Dendritic cell treated with granulocyte-macrophage colony-stimulating factor and Interleukin-4, amounts not matched to agents 40 ng/mL and 50 ng/mL, for 4 days (primary cell): ENCODE measurements at regions not wholly inside any gene's neighbourhood (a gene's known extent, or its start where the extent isn't known, plus 50 kb on each side); places are given as distances from the start of the nearest gene placed in this dataset.
"Not testable (repeated sequence)": the region's sequence is repeated elsewhere in the genome, so short reads cannot be mapped to it uniquely, and the experiment has no call there.

Experiments
- H3K27ac Mint-ChIP-seq: one replicate; pipeline ENCODE4 v1.8.0; 2022; ENCODE audit warnings: mild to moderate bottlenecking, mixed read lengths
- H3K27me3 Mint-ChIP-seq: one replicate; pipeline ENCODE4 v1.8.0; 2022; ENCODE audit warnings: mild to moderate bottlenecking, mixed read lengths
- H3K36me3 Mint-ChIP-seq: one replicate; pipeline ENCODE4 v1.8.0; 2022; ENCODE audit warnings: low read depth, mixed read lengths
- H3K4me1 Mint-ChIP-seq: one replicate; pipeline ENCODE4 v1.8.0; 2022; ENCODE audit warnings: low read depth, mixed read lengths
- H3K4me3 Mint-ChIP-seq: one replicate; pipeline ENCODE4 v1.8.0; 2022; ENCODE audit warnings: mild to moderate bottlenecking, moderate library complexity, mixed read lengths
- H3K9me3 Mint-ChIP-seq: one replicate; pipeline ENCODE4 v1.8.0; 2022; ENCODE audit warnings: mixed read lengths
- intact Hi-C: fragments of 100-400 bp; cut with micrococcal nuclease; formaldehyde crosslinking; loops from one replicate; pipeline ENCODE4 v1.15.0; 2022

DNA sequence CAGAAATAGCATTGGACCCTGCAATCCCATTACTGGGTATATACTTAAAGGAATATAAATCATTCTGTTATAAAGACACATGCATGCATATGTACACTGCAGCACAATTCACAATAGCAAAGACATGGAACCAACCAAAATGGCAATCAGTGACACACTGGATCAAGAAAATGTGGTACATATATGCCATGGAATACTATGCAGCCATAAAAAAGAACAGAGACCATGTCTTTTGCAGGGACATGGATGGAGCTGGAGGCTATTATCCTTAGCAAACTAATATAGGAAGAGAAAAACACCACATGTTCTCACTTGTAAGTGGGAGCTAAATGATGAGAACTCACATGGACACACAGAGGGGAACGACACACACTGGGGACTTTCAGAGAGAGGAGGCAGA lies 53.9 kb upstream of the GOLGA8A start:
- H3K9me3 Mint-ChIP-seq, intact Hi-C loops, H3K4me3 Mint-ChIP-seq, H3K27ac Mint-ChIP-seq, H3K4me1 Mint-ChIP-seq, H3K36me3 Mint-ChIP-seq: not testable (repeated sequence)
- peaks cover 73% of the 10 kb centered on the region for H3K27me3 Mint-ChIP-seq

DNA sequence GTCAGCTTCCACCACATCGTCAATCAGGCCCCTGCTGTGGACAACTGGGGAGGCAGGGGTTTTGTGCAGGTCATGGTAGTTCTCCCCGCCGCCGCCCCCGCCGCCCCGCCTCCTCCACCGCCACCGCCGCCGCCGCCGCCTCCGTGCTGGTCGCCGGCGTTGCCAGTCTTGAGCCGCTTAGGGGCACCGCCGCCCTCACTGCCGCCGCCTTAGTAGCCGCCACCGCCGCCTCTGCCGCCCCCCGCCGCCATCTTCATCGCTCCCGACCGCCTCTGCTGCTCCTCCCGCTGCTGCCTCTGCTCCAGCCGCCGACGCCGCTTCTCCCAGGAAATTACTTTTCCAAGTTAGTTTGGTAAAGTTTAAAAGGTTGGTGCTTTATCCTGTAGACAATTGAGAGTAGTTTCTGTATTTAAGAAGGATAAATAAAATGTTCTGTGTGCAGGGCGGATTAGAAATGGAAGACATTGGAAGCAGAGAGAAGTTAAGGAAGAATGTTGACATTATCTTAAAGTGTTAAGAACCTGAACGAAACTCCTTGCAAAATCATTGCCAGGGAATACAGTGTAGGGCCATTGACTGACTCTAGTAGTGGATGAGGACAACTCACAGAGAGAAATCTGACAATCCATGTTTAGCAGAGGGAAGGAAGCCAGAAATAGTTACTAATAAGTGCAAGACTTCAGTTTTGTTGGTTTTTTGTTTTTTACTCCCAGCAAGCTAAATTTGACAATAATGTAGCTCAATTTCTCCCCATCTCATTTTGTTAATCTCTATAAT lies 53.0 kb upstream of the GOLGA8A start:
- Mint-ChIP-seq H3K27me3 (peaks cover 66% of the 10 kb centered on the region), H3K4me3 (no peak overlapping the region)
- intact Hi-C loops, result no loop called here

DNA sequence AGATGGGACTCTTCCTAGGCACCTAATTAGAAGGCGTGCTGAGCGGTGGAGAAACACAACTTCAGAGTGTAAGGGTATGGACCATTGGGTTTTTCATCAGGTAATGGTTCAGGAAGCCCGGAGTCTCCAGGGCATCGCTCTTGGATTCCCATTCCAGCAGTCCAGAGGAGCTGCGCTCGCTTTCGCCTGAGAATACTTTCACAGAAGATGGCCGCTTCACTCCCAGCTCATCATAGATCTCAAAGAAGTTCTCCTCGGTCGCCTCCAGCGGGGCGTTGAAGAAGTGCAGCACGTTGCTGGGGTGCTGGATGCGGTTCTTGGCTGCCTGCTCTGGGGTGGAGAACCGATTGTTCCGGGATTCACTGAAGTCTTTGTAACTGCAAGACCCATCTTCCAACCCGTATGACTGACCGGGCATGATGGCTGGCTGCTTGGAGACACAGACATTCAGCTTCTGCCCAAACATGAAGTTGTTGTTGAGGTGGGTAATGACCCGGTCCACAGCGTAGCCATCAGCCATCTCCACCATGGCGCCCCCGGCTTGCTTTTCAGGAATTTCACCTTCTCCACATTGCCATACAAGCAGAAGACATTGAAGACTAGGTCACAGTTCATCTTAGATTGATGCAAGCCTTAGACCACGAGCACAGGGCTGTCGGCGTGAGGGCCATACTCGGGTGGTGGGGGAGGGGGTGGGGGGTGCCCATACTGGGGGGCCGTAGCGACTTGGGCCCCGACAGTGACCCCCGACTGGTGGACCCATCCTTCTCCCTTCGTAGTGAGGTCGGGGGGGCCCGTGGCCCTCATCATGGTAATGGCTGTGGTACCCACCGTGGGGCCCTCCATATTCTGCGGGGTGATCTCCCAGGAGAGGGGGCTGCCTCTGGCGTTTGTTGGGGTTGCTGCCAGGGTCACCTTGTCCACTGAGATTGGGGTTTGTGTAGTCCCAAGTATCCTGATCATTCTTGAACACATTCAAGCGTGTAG lies 51.7 kb upstream of the GOLGA8A start:
- H3K27me3 Mint-ChIP-seq, result peaks cover 52% of the 10 kb centered on the region
- intact Hi-C loops, H3K4me1 Mint-ChIP-seq, H3K27ac Mint-ChIP-seq, H3K9me3 Mint-ChIP-seq, H3K36me3 Mint-ChIP-seq, H3K4me3 Mint-ChIP-seq: not testable (repeated sequence)

More for the DNA sequence above, 53.0 kb upstream of the GOLGA8A start:
- H3K36me3 Mint-ChIP-seq, result no peaks in the 10 kb centered on the region
- H3K27ac Mint-ChIP-seq, result no peak overlapping the region
- no peaks in the 10 kb centered on the region for H3K4me1 Mint-ChIP-seq
- peaks cover 8% of the 10 kb centered on the region for H3K9me3 Mint-ChIP-seq
